ENCODE measurements at regions not wholly inside any gene's neighbourhood (a gene's known extent, or its start where the extent isn't known, plus 50 kb on each side); places are given as distances from the start of the nearest gene placed in this dataset.

GRCh38 chr2:18074476-18074875 is 196.0 kb downstream of the KCNS3 start:
- no peaks in the 10 kb centered on the region for H3K27me3 ChIP-seq
- 75 to 88% (median 87%) methylated on average over 5 of the region's 5 CpGs for WGBS, 4 donors
- no peaks in the 10 kb centered on the region for H3K36me3 ChIP-seq (replicated peaks in 1 of 2)
- no peaks in the 10 kb centered on the region for H3K4me1 ChIP-seq (replicated peaks in 1 of 2)
- no peaks in the 10 kb centered on the region for H3K9me3 ChIP-seq (replicated peaks in 1 of 3)
- TF ChIP-seq POLR2A (IDR thresholded peaks at IDR 0.05) (no peak), CTCF (IDR thresholded peaks at IDR 0.05) (no peak)
- no peak overlapping the region for H3K4me3 ChIP-seq
- DNase-seq: no peak
- intact Hi-C loops (cut with DNase I): no loop called here
- H3K27ac ChIP-seq: no peak overlapping the region

GRCh38 chr2:18073601-18074000 is 195.1 kb downstream of the KCNS3 start:
- H3K4me3 ChIP-seq: no peak overlapping the region

GRCh38 chr2:18067588-18068384 is 189.3 kb downstream of the KCNS3 start:
- Histone ChIP-seq H3K27me3 (no peaks in the 10 kb centered on the region), H3K4me3 (no peak overlapping the region), H3K27ac (no peak overlapping the region), H3K9me3 (replicated peaks in 1 of 3) (no peaks in the 10 kb centered on the region), H3K4me1 (replicated peaks in 1 of 2) (no peaks in the 10 kb centered on the region), H3K36me3 (replicated peaks in 1 of 2) (no peaks in the 10 kb centered on the region)
- 56 to 78% (median 72%) methylated on average over 9 of the region's 9 CpGs for WGBS, 4 donors
- no peak for TF ChIP-seq POLR2A (IDR thresholded peaks at IDR 0.05)
- TF ChIP-seq CTCF (IDR thresholded peaks at IDR 0.05): no peak
- DNase-seq: no peak
- intact Hi-C loops (cut with DNase I): no loop called here

More at GRCh38 chr2:18073601-18074000, 195.1 kb downstream of the KCNS3 start:
- Histone ChIP-seq H3K36me3 (replicated peaks in 1 of 2) (no peaks in the 10 kb centered on the region), H3K9me3 (replicated peaks in 1 of 3) (no peaks in the 10 kb centered on the region), H3K4me1 (replicated peaks in 1 of 2) (no peaks in the 10 kb centered on the region), H3K27me3 (no peaks in the 10 kb centered on the region), H3K27ac (no peak overlapping the region)
- TF ChIP-seq POLR2A (IDR thresholded peaks at IDR 0.05): no peak
- TF ChIP-seq CTCF (IDR thresholded peaks at IDR 0.05): no peak
- intact Hi-C loops (cut with DNase I): no loop called here
- DNase-seq: no peak
- 71 to 88% (median 78%) methylated on average over 2 of the region's 2 CpGs for WGBS, 4 donors

- Histone ChIP-seq H3K27ac (no peak overlapping the region), H3K36me3 (replicated peaks in 1 of 2) (no peaks in the 10 kb centered on the region), H3K9me3 (replicated peaks in 1 of 3) (no peaks in the 10 kb centered on the region), H3K4me1 (replicated peaks in 1 of 2) (no peaks in the 10 kb centered on the region), H3K27me3 (no peaks in the 10 kb centered on the region), H3K4me3 (no peak overlapping the region)
- intact Hi-C loops (cut with DNase I): no loop called here
- DNase-seq: no peak
- TF ChIP-seq POLR2A (IDR thresholded peaks at IDR 0.05): no peak
- no peak for TF ChIP-seq CTCF (IDR thresholded peaks at IDR 0.05)
- 80 to 93% (median 86%) methylated on average over 1 to 2 of the region's 2 CpGs for WGBS, 4 donors
Observed at GRCh38 chr2:18066894-18067293, 188.4 kb downstream of the KCNS3 start.
